Activated naive CD4-positive, alpha-beta T cell treated with Interleukin-2 at 50 U/mL for 16 hours (primary cell): ENCODE measurements at regions not wholly inside any gene's neighbourhood (a gene's known extent, or its start where the extent isn't known, plus 50 kb on each side); places are given as distances from the start of the nearest gene placed in this dataset.
"Not testable (repeated sequence)": the region's sequence is repeated elsewhere in the genome, so short reads cannot be mapped to it uniquely, and the experiment has no call there.

ENCODE experiments used
- DNase-seq: peaks from one replicate; pipeline ENCODE4 v3.0.0-alpha.2; 2020

- DNase-seq = no peak
Observed at GRCh38 chr20:2203436-2203835, 92.4 kb upstream of the TGM3 start.

- no peak for DNase-seq
Observed at GRCh38 chr20:2204021-2204420, 91.8 kb upstream of the TGM3 start.

- DNase-seq = peak; percentile 79
Observed at GRCh38 chr20:2206957-2207769, 88.6 kb upstream of the TGM3 start.

GRCh38 chr20:2207770-2208097 lies 88.1 kb upstream of the TGM3 start:
- DNase-seq = no peak

- no peak for DNase-seq
Observed at GRCh38 chr20:2208897-2209296, 86.9 kb upstream of the TGM3 start.

- DNase-seq = no peak
Observed at GRCh38 chr20:2210646-2211552, 84.9 kb upstream of the TGM3 start.

GRCh38 chr20:2212456-2213015 lies 83.3 kb upstream of the TGM3 start:
- DNase-seq = no peak

GRCh38 chr20:2213401-2213800 lies 82.4 kb upstream of the TGM3 start:
- DNase-seq = no peak

GRCh38 chr20:2217857-2218539 lies 77.8 kb upstream of the TGM3 start:
- DNase-seq = peak; percentile 7

- no peak for DNase-seq
Observed at GRCh38 chr20:2219481-2220006, 76.3 kb upstream of the TGM3 start.

GRCh38 chr20:2220298-2220697 lies 75.5 kb upstream of the TGM3 start:
- no peak for DNase-seq

- no peak for DNase-seq
Observed at GRCh38 chr20:2221921-2222320, 73.9 kb upstream of the TGM3 start.

GRCh38 chr20:2223558-2224367 lies 72.0 kb upstream of the TGM3 start:
- no peak for DNase-seq

- no peak for DNase-seq
Observed at GRCh38 chr20:2224368-2224639, 71.5 kb upstream of the TGM3 start.

- not testable (repeated sequence) for DNase-seq
Observed at GRCh38 chr20:2227285-2227684, 68.5 kb upstream of the TGM3 start.

- no peak for DNase-seq
Observed at GRCh38 chr20:2227861-2228260, 67.9 kb upstream of the TGM3 start.

GRCh38 chr20:2228926-2229325 lies 66.9 kb upstream of the TGM3 start:
- no peak for DNase-seq

- no peak for DNase-seq
Observed at GRCh38 chr20:2230726-2231488, 64.9 kb upstream of the TGM3 start.

- DNase-seq = no peak
Observed at GRCh38 chr20:2231701-2232100, 64.1 kb upstream of the TGM3 start.

GRCh38 chr20:2234598-2235191 lies 61.1 kb upstream of the TGM3 start:
- no peak for DNase-seq

- no peak for DNase-seq
Observed at GRCh38 chr20:2236256-2236655, 59.5 kb upstream of the TGM3 start.
